CD4-positive, alpha-beta memory T cell (primary cell): ENCODE measurements at regions not wholly inside any gene's neighbourhood (a gene's known extent, or its start where the extent isn't known, plus 50 kb on each side); places are given as distances from the start of the nearest gene placed in this dataset.

Experiments
- CTCF ChIA-PET: fragments of 350-600 bp; sonication (Branson Sonifier 250); formaldehyde crosslinking; loops from one replicate; lab custom pipeline; 2021; ENCODE audit warnings: inconsistent platforms; ENCODE audit not compliant: partially characterized antibody; lab: Charles Lee
- POLR2A ChIA-PET: fragments of 350-600 bp; sonication (Branson Sonifier 250); formaldehyde crosslinking; loops from one replicate; lab custom pipeline; 2021; ENCODE audit not compliant: partially characterized antibody; lab: Charles Lee
- DNase-seq, 5 donors: peaks; one replicate each; pipeline versions ENCODE4 v3.0.0 to v3.0.0-alpha.2; 2020 to 2022; ENCODE audit warnings: mixed read lengths in 1 of 5
- H3K27ac ChIP-seq: one replicate; pipeline ENCODE4 v1.7.0; 2013; ENCODE audit warnings: low read depth, low read length
- H3K27me3 ChIP-seq: 2 replicates; pipeline ENCODE4 v1.7.0; 2013; ENCODE audit warnings: mild to moderate bottlenecking, low read length, moderate library complexity; ENCODE audit not compliant: insufficient read depth
- H3K36me3 ChIP-seq: 2 replicates; pipeline ENCODE4 v1.7.0; 2013; ENCODE audit warnings: mild to moderate bottlenecking, low read length, moderate library complexity; ENCODE audit not compliant: insufficient read depth
- H3K4me1 ChIP-seq: 2 replicates; pipeline ENCODE4 v1.7.0; 2013; ENCODE audit warnings: mild to moderate bottlenecking, low read length, moderate library complexity; ENCODE audit not compliant: insufficient read depth
- H3K4me3 ChIP-seq, 2 donors: one replicate each; pipeline ENCODE4 v1.7.0; 2013; ENCODE audit warnings: low read length in 2 of 2, mild to moderate bottlenecking in 1 of 2
- H3K9me3 ChIP-seq, 2 donors: one replicate each; pipeline ENCODE4 v1.7.0; 2013; ENCODE audit warnings: low read length in 2 of 2, control low read depth in 1 of 2; ENCODE audit not compliant: control insufficient read depth in 1 of 2
- H3K27ac Mint-ChIP-seq, 7 donors: one replicate each; pipeline ENCODE4 v1.8.0; 2020 to 2021; ENCODE audit warnings: mixed read lengths in 7 of 7, mild to moderate bottlenecking in 6 of 7, inconsistent platforms in 3 of 7, moderate library complexity in 3 of 7
- H3K27me3 Mint-ChIP-seq, 2 donors: one replicate each; pipeline ENCODE4 v1.8.0; 2020 to 2021; ENCODE audit warnings: mixed read lengths in 2 of 2
- H3K36me3 Mint-ChIP-seq, 2 donors: one replicate each; pipeline ENCODE4 v1.8.0; 2020 to 2021; ENCODE audit warnings: mixed read lengths in 2 of 2, inconsistent platforms in 1 of 2, mild to moderate bottlenecking in 1 of 2
- H3K4me1 Mint-ChIP-seq, 4 donors: one replicate each; pipeline ENCODE4 v1.8.0; 2020 to 2021; ENCODE audit warnings: mixed read lengths in 4 of 4, mild to moderate bottlenecking in 1 of 4
- H3K4me3 Mint-ChIP-seq, 8 donors: one replicate each; pipeline ENCODE4 v1.8.0; 2020 to 2021; ENCODE audit warnings: mixed read lengths in 8 of 8, mild to moderate bottlenecking in 7 of 8, moderate library complexity in 6 of 8, inconsistent platforms in 3 of 8
- H3K9me3 Mint-ChIP-seq, 8 donors: one replicate each; pipeline ENCODE4 v1.8.0; 2020 to 2021; ENCODE audit warnings: mixed read lengths in 8 of 8, mild to moderate bottlenecking in 5 of 8, inconsistent platforms in 3 of 8, moderate library complexity in 1 of 8
- intact Hi-C: fragments of 100-400 bp; cut with micrococcal nuclease; formaldehyde crosslinking; loops from one replicate; pipeline ENCODE4 v1.15.1; 2023

- intact Hi-C loops: no loop called here
- CTCF ChIA-PET: interaction anchor here (1.1 to 2.5 kb wide), 7 partner anchors 10 to 241 kb away, joined by 3 to 21 read pairs (median 5); a partner anchor contains a TSS
- Histone ChIP-seq H3K4me3 (no peak overlapping the region), H3K9me3 (no peaks in the 10 kb centered on the region), H3K27ac (no peak overlapping the region), H3K36me3 (no peaks in the 10 kb centered on the region), H3K4me1 (no peaks in the 10 kb centered on the region), H3K27me3 (no peaks in the 10 kb centered on the region)
- H3K4me3 Mint-ChIP-seq: no peak overlapping the region
- peaks cover 12 to 24% (median 20%) of the 10 kb centered on the region in 4 donors for H3K4me1 Mint-ChIP-seq
- H3K9me3 Mint-ChIP-seq: no peaks in the 10 kb centered on the region
- DNase-seq: no peak
- no peaks in the 10 kb centered on the region for H3K27me3 Mint-ChIP-seq
- peak overlapping the region in 1 of 7 donors; percentile 48 for H3K27ac Mint-ChIP-seq
- POLR2A ChIA-PET: interaction anchor here (1.2 to 1.7 kb wide), 2 partner anchors 21 to 24 kb away, joined by 4 to 5 read pairs; a partner anchor contains a TSS
- peaks cover 1 to 4% of the 10 kb centered on the region in 2 donors for H3K36me3 Mint-ChIP-seq
Measured at GRCh38 chr6:3997177-3997770, 81.7 kb downstream of the FAM217A start.

GRCh38 chr6:3999800-4000661, 78.9 kb downstream of the FAM217A start:
- Mint-ChIP-seq H3K27me3 (no peaks in the 10 kb centered on the region), H3K27ac (peak overlapping the region in 2 of 7 donors; percentile 25 to 68), H3K4me3 (no peak overlapping the region), H3K4me1 (peaks cover 18 to 29% (median 24%) of the 10 kb centered on the region in 4 donors), H3K9me3 (no peaks in the 10 kb centered on the region), H3K36me3 (peaks cover 9 to 14% of the 10 kb centered on the region in 2 donors)
- H3K36me3 ChIP-seq: no peaks in the 10 kb centered on the region
- ChIA-PET POLR2A (no interaction called here), CTCF (no interaction called here)
- H3K4me1 ChIP-seq: no peaks in the 10 kb centered on the region
- no peaks in the 10 kb centered on the region for H3K9me3 ChIP-seq
- no peaks in the 10 kb centered on the region for H3K27me3 ChIP-seq
- DNase-seq: no peak
- H3K27ac ChIP-seq: no peak overlapping the region
- intact Hi-C loops: no loop called here
- H3K4me3 ChIP-seq: no peak overlapping the region

GRCh38 chr6:4004249-4004648, 74.7 kb downstream of the FAM217A start:
- Mint-ChIP-seq H3K4me1 (peaks cover 23 to 33% (median 28%) of the 10 kb centered on the region in 4 donors), H3K27ac (peak overlapping the region in 1 of 7 donors; percentile 46), H3K4me3 (no peak overlapping the region), H3K9me3 (no peaks in the 10 kb centered on the region), H3K27me3 (no peaks in the 10 kb centered on the region), H3K36me3 (peaks cover 9 to 14% of the 10 kb centered on the region in 2 donors)
- no peak for DNase-seq
- ChIA-PET POLR2A (no interaction called here), CTCF (interaction anchor here (3.6 kb wide), 1 partner anchor 26 kb away, joined by 18 read pairs; no protein-coding TSS in a partner anchor)
- H3K27me3 ChIP-seq: no peaks in the 10 kb centered on the region
- no peak overlapping the region for H3K4me3 ChIP-seq
- intact Hi-C loops: no loop called here
- no peak overlapping the region for H3K27ac ChIP-seq
- peaks cover 8% of the 10 kb centered on the region for H3K4me1 ChIP-seq
- no peaks in the 10 kb centered on the region for H3K9me3 ChIP-seq
- H3K36me3 ChIP-seq: no peaks in the 10 kb centered on the region

- H3K27me3 Mint-ChIP-seq: no peaks in the 10 kb centered on the region
- H3K27ac ChIP-seq: no peak overlapping the region
- H3K27me3 ChIP-seq: no peaks in the 10 kb centered on the region
- DNase-seq: peak in 4 of 5 donors; percentile 57 to 62 (median 58)
- ChIA-PET POLR2A (interaction anchor here (2.6 to 3.1 kb wide), 2 partner anchors 9 to 13 kb away, joined by 13 to 20 read pairs; a partner anchor contains a TSS), CTCF (interaction anchor here (1.0 to 9.1 kb wide), 15 partner anchors 10 to 277 kb away, joined by 3 to 109 read pairs (median 6); partner anchors contain the start of gene FAM50B)
- no peaks in the 10 kb centered on the region for H3K9me3 Mint-ChIP-seq
- peaks cover 46 to 62% (median 54%) of the 10 kb centered on the region in 4 donors for H3K4me1 Mint-ChIP-seq
- peak overlapping the region in 5 of 7 donors; percentile 18 to 87 (median 37) for H3K27ac Mint-ChIP-seq
- no peaks in the 10 kb centered on the region for H3K9me3 ChIP-seq
- H3K4me3 ChIP-seq: no peak overlapping the region
- intact Hi-C loops: loop anchor here (1.0 to 2.0 kb wide), 4 partner anchors 10 to 266 kb away; no protein-coding TSS in a partner anchor
- no peak overlapping the region for H3K4me3 Mint-ChIP-seq
- peaks cover 16 to 22% of the 10 kb centered on the region in 2 donors for H3K36me3 Mint-ChIP-seq
- peaks cover 47% of the 10 kb centered on the region for H3K4me1 ChIP-seq
- no peaks in the 10 kb centered on the region for H3K36me3 ChIP-seq
Measured at GRCh38 chr6:4008324-4009047, 70.5 kb downstream of the FAM217A start.

GRCh38 chr6:4009486-4009885, 69.5 kb downstream of the FAM217A start:
- H3K36me3 Mint-ChIP-seq: peaks cover 16 to 17% of the 10 kb centered on the region in 2 donors
- DNase-seq: no peak
- intact Hi-C loops: loop anchor here (2.0 kb wide), 1 partner anchor 77 kb away; no protein-coding TSS in a partner anchor
- POLR2A ChIA-PET: interaction anchor here (2.2 to 3.1 kb wide), 3 partner anchors 8 to 12 kb away, joined by 12 to 20 read pairs (median 13); a partner anchor contains a TSS
- Histone ChIP-seq H3K9me3 (no peaks in the 10 kb centered on the region), H3K4me1 (peaks cover 57% of the 10 kb centered on the region), H3K27ac (no peak overlapping the region), H3K27me3 (no peaks in the 10 kb centered on the region), H3K36me3 (peaks cover 5% of the 10 kb centered on the region), H3K4me3 (no peak overlapping the region)
- peak overlapping the region in 1 of 8 donors; percentile 25 for H3K4me3 Mint-ChIP-seq
- peak overlapping the region in 5 of 7 donors; percentile 25 to 85 (median 63) for H3K27ac Mint-ChIP-seq
- no peaks in the 10 kb centered on the region for H3K9me3 Mint-ChIP-seq
- CTCF ChIA-PET: interaction anchor here (0.9 to 9.1 kb wide), 9 partner anchors 9 to 266 kb away, joined by 3 to 109 read pairs (median 11); partner anchors contain the start of gene FAM50B
- peaks cover 47 to 67% (median 59%) of the 10 kb centered on the region in 4 donors for H3K4me1 Mint-ChIP-seq
- H3K27me3 Mint-ChIP-seq: no peaks in the 10 kb centered on the region

- Histone ChIP-seq H3K4me3 (no peak overlapping the region), H3K9me3 (no peaks in the 10 kb centered on the region), H3K36me3 (peaks cover 5% of the 10 kb centered on the region), H3K4me1 (peaks cover 63% of the 10 kb centered on the region), H3K27ac (no peak overlapping the region), H3K27me3 (no peaks in the 10 kb centered on the region)
- Mint-ChIP-seq H3K27me3 (no peaks in the 10 kb centered on the region), H3K9me3 (no peaks in the 10 kb centered on the region), H3K36me3 (peaks cover 20 to 21% of the 10 kb centered on the region in 2 donors), H3K4me1 (peaks cover 51 to 72% (median 61%) of the 10 kb centered on the region in 4 donors), H3K4me3 (peak overlapping the region in 3 of 8 donors; percentile 18 to 62 (median 61)), H3K27ac (peak overlapping the region in 4 of 7 donors; percentile 25 to 85 (median 68))
- no peak for DNase-seq
- POLR2A ChIA-PET: interaction anchor here (2.2 to 2.6 kb wide), 2 partner anchors 8 to 11 kb away, joined by 12 to 13 read pairs; a partner anchor contains a TSS
- intact Hi-C loops: no loop called here
- CTCF ChIA-PET: interaction anchor here (0.9 to 9.1 kb wide), 8 partner anchors 8 to 267 kb away, joined by 3 to 109 read pairs (median 10); partner anchors contain the start of gene FAM50B
Measured at GRCh38 chr6:4010048-4010447, 68.9 kb downstream of the FAM217A start.
